Subcutaneous abdominal adipose tissue (tissue), 5 donors: ENCODE measurements at regions not wholly inside any gene's neighbourhood (a gene's known extent, or its start where the extent isn't known, plus 50 kb on each side); places are given as distances from the start of the nearest gene placed in this dataset.

Experiments used
- H3K27ac ChIP-seq: one replicate; pipeline ENCODE4 v1.7.0; 2013; ENCODE audit warnings: low read depth, mild to moderate bottlenecking, inconsistent platforms, low read length, moderate library complexity
- H3K27me3 ChIP-seq, 5 donors: one replicate each; pipeline ENCODE4 v1.7.0; 2013; ENCODE audit warnings: low read length in 5 of 5, inconsistent platforms in 1 of 5; ENCODE audit not compliant: control insufficient read depth in 5 of 5, insufficient read depth in 4 of 5
- H3K36me3 ChIP-seq, 5 donors: one replicate each; pipeline ENCODE4 v1.7.0; 2013; ENCODE audit warnings: low read length in 5 of 5; ENCODE audit not compliant: control insufficient read depth in 5 of 5, insufficient read depth in 5 of 5
- H3K4me1 ChIP-seq, 5 donors: one replicate each; pipeline ENCODE4 v1.7.0; 2013; ENCODE audit warnings: low read length in 5 of 5, mild to moderate bottlenecking in 3 of 5, moderate library complexity in 1 of 5; ENCODE audit not compliant: control insufficient read depth in 5 of 5, insufficient read depth in 5 of 5
- H3K4me3 ChIP-seq, 5 donors: one replicate each; pipeline ENCODE4 v1.7.0; 2013; ENCODE audit warnings: low read length in 5 of 5, low read depth in 1 of 5
- H3K9ac ChIP-seq, 5 donors: one replicate each; pipeline ENCODE4 v1.7.0; 2013; ENCODE audit warnings: low read length in 5 of 5, mild to moderate bottlenecking in 4 of 5, moderate library complexity in 3 of 5
- H3K9me3 ChIP-seq, 5 donors: one replicate each; pipeline ENCODE4 v1.7.0; 2013; ENCODE audit warnings: low read length in 5 of 5; ENCODE audit not compliant: control insufficient read depth in 5 of 5
- donor health status: healthy.
- donor health status: healthy.
- donor health status: healthy.
- donor health status: healthy.
- donor health status: healthy.

- Histone ChIP-seq H3K36me3 (no peaks in the 10 kb centered on the region), H3K4me3 (no peak overlapping the region), H3K9ac (no peak overlapping the region), H3K27ac (no peak overlapping the region), H3K27me3 (no peaks in the 10 kb centered on the region), H3K9me3 (no peaks in the 10 kb centered on the region), H3K4me1 (no peaks in the 10 kb centered on the region)
Observed at GRCh38 chr15:58235961-58236360, 97.8 kb downstream of the AQP9 start.

- Histone ChIP-seq H3K4me1 (no peaks in the 10 kb centered on the region), H3K27ac (no peak overlapping the region), H3K4me3 (no peak overlapping the region), H3K36me3 (no peaks in the 10 kb centered on the region), H3K9me3 (no peaks in the 10 kb centered on the region), H3K27me3 (no peaks in the 10 kb centered on the region), H3K9ac (no peak overlapping the region)
Observed at GRCh38 chr15:58240191-58240932, 102.2 kb downstream of the AQP9 start.

- H3K27me3 ChIP-seq, result no peaks in the 10 kb centered on the region
- H3K4me3 ChIP-seq, result no peak overlapping the region
- H3K27ac ChIP-seq, result no peak overlapping the region
- no peaks in the 10 kb centered on the region for H3K4me1 ChIP-seq
- no peak overlapping the region for H3K9ac ChIP-seq
- no peaks in the 10 kb centered on the region for H3K9me3 ChIP-seq
- no peaks in the 10 kb centered on the region for H3K36me3 ChIP-seq
Observed at GRCh38 chr15:58241872-58242271, 103.7 kb downstream of the AQP9 start.

- H3K27ac ChIP-seq, result no peak overlapping the region
- H3K4me3 ChIP-seq, result no peak overlapping the region
- H3K36me3 ChIP-seq, result no peaks in the 10 kb centered on the region
- peaks cover 0 to 4% (median 3%) of the 10 kb centered on the region in 5 donors for H3K4me1 ChIP-seq
- H3K27me3 ChIP-seq, result no peaks in the 10 kb centered on the region
- no peak overlapping the region for H3K9ac ChIP-seq
- no peaks in the 10 kb centered on the region for H3K9me3 ChIP-seq
Observed at GRCh38 chr15:58243070-58243469, 104.9 kb downstream of the AQP9 start.

GRCh38 chr15:58244536-58244935 is 106.4 kb downstream of the AQP9 start:
- Histone ChIP-seq H3K9me3 (no peaks in the 10 kb centered on the region), H3K27me3 (no peaks in the 10 kb centered on the region), H3K4me3 (no peak overlapping the region), H3K4me1 (peaks cover 0 to 10% (median 5%) of the 10 kb centered on the region in 5 donors), H3K9ac (no peak overlapping the region), H3K27ac (no peak overlapping the region), H3K36me3 (no peaks in the 10 kb centered on the region)

GRCh38 chr15:58246041-58246440 is 107.9 kb downstream of the AQP9 start:
- Histone ChIP-seq H3K27me3 (no peaks in the 10 kb centered on the region), H3K4me1 (peaks cover 0 to 10% (median 5%) of the 10 kb centered on the region in 5 donors), H3K9me3 (no peaks in the 10 kb centered on the region), H3K9ac (no peak overlapping the region), H3K27ac (no peak overlapping the region), H3K4me3 (no peak overlapping the region), H3K36me3 (no peaks in the 10 kb centered on the region)

- peaks cover 0 to 10% (median 5%) of the 10 kb centered on the region in 5 donors for H3K4me1 ChIP-seq
- H3K36me3 ChIP-seq, result no peaks in the 10 kb centered on the region
- no peak overlapping the region for H3K4me3 ChIP-seq
- no peak overlapping the region for H3K27ac ChIP-seq
- peaks cover 0 to 6% (median 0%) of the 10 kb centered on the region in 5 donors for H3K27me3 ChIP-seq
- no peaks in the 10 kb centered on the region for H3K9me3 ChIP-seq
- no peak overlapping the region for H3K9ac ChIP-seq
Observed at GRCh38 chr15:58247855-58248842, 110.0 kb downstream of the AQP9 start.

GRCh38 chr15:58249646-58250312 is 111.6 kb downstream of the AQP9 start:
- H3K27ac ChIP-seq, result no peak overlapping the region
- H3K4me1 ChIP-seq, result peaks cover 0 to 10% (median 5%) of the 10 kb centered on the region in 5 donors
- no peaks in the 10 kb centered on the region for H3K9me3 ChIP-seq
- H3K9ac ChIP-seq, result no peak overlapping the region
- H3K4me3 ChIP-seq, result no peak overlapping the region
- no peaks in the 10 kb centered on the region for H3K36me3 ChIP-seq
- peaks cover 0 to 6% (median 0%) of the 10 kb centered on the region in 5 donors for H3K27me3 ChIP-seq

- Histone ChIP-seq H3K9me3 (peaks cover 0 to 9% (median 0%) of the 10 kb centered on the region in 5 donors), H3K4me3 (no peak overlapping the region), H3K27ac (no peak overlapping the region), H3K36me3 (no peaks in the 10 kb centered on the region), H3K4me1 (peaks cover 0 to 9% (median 5%) of the 10 kb centered on the region in 5 donors), H3K9ac (no peak overlapping the region), H3K27me3 (peaks cover 0 to 6% (median 0%) of the 10 kb centered on the region in 5 donors)
Observed at GRCh38 chr15:58252586-58253323, 114.6 kb downstream of the AQP9 start.
